Tibial artery (tissue), 4 donors: ENCODE measurements at regions not wholly inside any gene's neighbourhood (a gene's known extent, or its start where the extent isn't known, plus 50 kb on each side); places are given as distances from the start of the nearest gene placed in this dataset.
"Not testable (repeated sequence)": the region's sequence is repeated elsewhere in the genome, so short reads cannot be mapped to it uniquely, and the experiment has no call there.

ENCODE experiments used
- DNase-seq, 2 donors: peaks; one replicate each; pipeline ENCODE4 v3.0.0-alpha.2; 2019
- H3K27ac ChIP-seq, 2 donors: fragments of 200-600 bp; sonication (generic) in 1 of 2; 1 replicate in 1 of 2; 2 replicates in 1 of 2; pipeline ENCODE4 v1.5.1; 2018 to 2019; ENCODE audit warnings: mild to moderate bottlenecking in 1 of 2
- H3K27me3 ChIP-seq, 2 donors: fragments of 200-600 bp; sonication (generic) in 1 of 2; one replicate each; pipeline versions ENCODE4 v1.5.1 to v1.6.0; 2016 to 2019
- H3K36me3 ChIP-seq, 3 donors: fragments of 200-600 bp; sonication (generic) in 2 of 3; one replicate each; pipeline ENCODE4 v1.5.1; 2016 to 2019; ENCODE audit warnings: mild to moderate bottlenecking in 2 of 3
- H3K4me1 ChIP-seq, 4 donors: fragments of 200-600 bp; sonication (generic) in 2 of 4; 1 replicate in 3 of 4; 2 replicates in 1 of 4; pipeline ENCODE4 v1.5.1; 2016 to 2019
- H3K4me3 ChIP-seq, 2 donors: fragments of 200-600 bp; sonication (generic) in 1 of 2; 1 replicate in 1 of 2; 2 replicates in 1 of 2; pipeline ENCODE4 v1.5.1; 2018 to 2019; ENCODE audit warnings: mild to moderate bottlenecking in 2 of 2
- H3K9me3 ChIP-seq, 3 donors: fragments of 200-600 bp; sonication (generic) in 1 of 3; one replicate each; pipeline ENCODE4 v1.5.1; 2016 to 2019
- CTCF ChIP-seq, 2 experiments: fragments of 200-600 bp in 1 of 2; fragments of 450-650 bp in 1 of 2; IDR thresholded peaks; one replicate each; pipeline ENCODE4 v1.5.1; 2017 to 2019; ENCODE audit warnings: antibody characterized with exemption in 2 of 2, mild to moderate bottlenecking in 1 of 2, moderate library complexity in 1 of 2
- intact Hi-C: fragments of 100-400 bp; cut with DNase I; formaldehyde crosslinking; loops from one replicate; pipeline ENCODE4 v1.15.0; 2023; ENCODE audit warnings: low total_unique reads

GRCh38 chr5:126126574-126126973, 296.6 kb upstream of the GRAMD2B start:
- intact Hi-C loops: no loop called here
- no peak for TF ChIP-seq CTCF (IDR thresholded peaks at IDR 0.05)
- no peaks in the 10 kb centered on the region for H3K36me3 ChIP-seq
- H3K27ac ChIP-seq: no peak overlapping the region
- H3K9me3 ChIP-seq: peaks cover 0 to 5% (median 0%) of the 10 kb centered on the region in 3 donors
- H3K27me3 ChIP-seq: no peaks in the 10 kb centered on the region
- DNase-seq: no peak
- no peak overlapping the region for H3K4me3 ChIP-seq
- H3K4me1 ChIP-seq: peaks cover 0 to 19% (median 9%) of the 10 kb centered on the region in 4 donors

- H3K9me3 ChIP-seq, H3K36me3 ChIP-seq, H3K4me3 ChIP-seq, DNase-seq, H3K27me3 ChIP-seq, intact Hi-C loops, H3K27ac ChIP-seq: not testable (repeated sequence)
- peaks cover 0 to 19% (median 9%) of the 10 kb centered on the region in 4 donors for H3K4me1 ChIP-seq
These were observed 295.8 kb upstream of the GRAMD2B start for GRCh38 chr5:126127371-126127770.

GRCh38 chr5:126129431-126129830, 293.8 kb upstream of the GRAMD2B start:
- TF ChIP-seq CTCF (IDR thresholded peaks at IDR 0.05): no peak

GRCh38 chr5:126133424-126133823, 289.8 kb upstream of the GRAMD2B start:
- intact Hi-C loops: no loop called here
- Histone ChIP-seq H3K27me3 (no peaks in the 10 kb centered on the region), H3K4me1 (peaks cover 0 to 2% (median 0%) of the 10 kb centered on the region in 4 donors), H3K9me3 (peaks cover 0 to 5% (median 0%) of the 10 kb centered on the region in 3 donors), H3K27ac (no peak overlapping the region), H3K36me3 (no peaks in the 10 kb centered on the region), H3K4me3 (no peak overlapping the region)
- no peak for DNase-seq
- no peak for TF ChIP-seq CTCF (IDR thresholded peaks at IDR 0.05)

More at GRCh38 chr5:126129431-126129830, 293.8 kb upstream of the GRAMD2B start:
- intact Hi-C loops: no loop called here
- DNase-seq: no peak
- no peaks in the 10 kb centered on the region for H3K36me3 ChIP-seq
- no peak overlapping the region for H3K4me3 ChIP-seq
- H3K4me1 ChIP-seq: peaks cover 0 to 11% (median 5%) of the 10 kb centered on the region in 4 donors
- no peak overlapping the region for H3K27ac ChIP-seq
- H3K27me3 ChIP-seq: no peaks in the 10 kb centered on the region
- peaks cover 0 to 5% (median 0%) of the 10 kb centered on the region in 3 donors for H3K9me3 ChIP-seq

GRCh38 chr5:126137891-126138280, 285.3 kb upstream of the GRAMD2B start:
- no peaks in the 10 kb centered on the region for H3K9me3 ChIP-seq
- H3K4me1 ChIP-seq: peaks cover 0 to 2% (median 0%) of the 10 kb centered on the region in 4 donors
- intact Hi-C loops: no loop called here
- H3K27me3 ChIP-seq: no peaks in the 10 kb centered on the region
- H3K27ac ChIP-seq: no peak overlapping the region
- H3K4me3 ChIP-seq: no peak overlapping the region
- TF ChIP-seq CTCF (IDR thresholded peaks at IDR 0.05): no peak
- no peak for DNase-seq
- H3K36me3 ChIP-seq: no peaks in the 10 kb centered on the region

GRCh38 chr5:126138281-126138931, 284.8 kb upstream of the GRAMD2B start:
- no peak for TF ChIP-seq CTCF (IDR thresholded peaks at IDR 0.05)
- no peaks in the 10 kb centered on the region for H3K27me3 ChIP-seq
- peaks cover 0 to 2% (median 0%) of the 10 kb centered on the region in 4 donors for H3K4me1 ChIP-seq
- DNase-seq: no peak
- no peak overlapping the region for H3K27ac ChIP-seq
- intact Hi-C loops: no loop called here
- H3K36me3 ChIP-seq: no peaks in the 10 kb centered on the region
- no peak overlapping the region for H3K4me3 ChIP-seq
- no peaks in the 10 kb centered on the region for H3K9me3 ChIP-seq
